CD4-positive, CD25-positive, alpha-beta regulatory T cell (primary cell): ENCODE measurements at regions not wholly inside any gene's neighbourhood (a gene's known extent, or its start where the extent isn't known, plus 50 kb on each side); places are given as distances from the start of the nearest gene placed in this dataset.
"Not testable (repeated sequence)": the region's sequence is repeated elsewhere in the genome, so short reads cannot be mapped to it uniquely, and the experiment has no call there.

Experiments used
- ATAC-seq, 2 donors: fragments of 150-1000 bp; cut with Tn5 transposase; one replicate each; pipeline ENCODE4 v1.10.0; 2021; ENCODE audit warnings: low read depth in 2 of 2, moderate number of reproducible peaks in 2 of 2, moderate library complexity in 1 of 2
- DNase-seq, 3 donors: peaks; one replicate each; pipeline versions ENCODE4 v3.0.0 to v3.0.0-alpha.2; 2012 to 2022; ENCODE audit warnings: mixed read lengths in 1 of 3
- H3K27ac ChIP-seq: one replicate; pipeline ENCODE4 v1.7.0; 2013; ENCODE audit warnings: mild to moderate bottlenecking, low read length; ENCODE audit not compliant: insufficient read depth, poor library complexity, severe bottlenecking
- H3K27me3 ChIP-seq: one replicate; pipeline ENCODE4 v1.7.0; 2013; ENCODE audit warnings: low read length; ENCODE audit not compliant: control insufficient read depth, insufficient read depth
- H3K36me3 ChIP-seq: one replicate; pipeline ENCODE4 v1.7.0; 2013; ENCODE audit warnings: mild to moderate bottlenecking, low read length, moderate library complexity; ENCODE audit not compliant: control insufficient read depth, insufficient read depth
- H3K4me1 ChIP-seq: 2 replicates; pipeline ENCODE4 v1.7.0; 2013; ENCODE audit warnings: mild to moderate bottlenecking, low read length; ENCODE audit not compliant: insufficient read depth, control insufficient read depth, poor library complexity, severe bottlenecking
- H3K4me3 ChIP-seq: one replicate; pipeline ENCODE4 v1.7.0; 2013; ENCODE audit warnings: low read depth, mild to moderate bottlenecking, low read length, moderate library complexity
- H3K9me3 ChIP-seq, 2 experiments: 1 replicate in 1 of 2; 2 replicates in 1 of 2; pipeline ENCODE4 v1.7.0; 2013; ENCODE audit warnings: low read length in 2 of 2, mild to moderate bottlenecking in 1 of 2, moderate library complexity in 1 of 2; ENCODE audit not compliant: control insufficient read depth in 2 of 2
- H3K27ac Mint-ChIP-seq, 3 donors: one replicate each; pipeline ENCODE4 v1.8.0; 2020 to 2022; ENCODE audit warnings: mild to moderate bottlenecking in 3 of 3, mixed read lengths in 3 of 3, moderate library complexity in 2 of 3
- H3K27me3 Mint-ChIP-seq: one replicate; pipeline ENCODE4 v1.8.0; 2022; ENCODE audit warnings: mild to moderate bottlenecking, mixed read lengths
- H3K36me3 Mint-ChIP-seq: one replicate; pipeline ENCODE4 v1.8.0; 2020; ENCODE audit warnings: mixed read lengths
- H3K4me1 Mint-ChIP-seq, 4 donors: one replicate each; pipeline ENCODE4 v1.8.0; 2020 to 2022; ENCODE audit warnings: mixed read lengths in 4 of 4, mild to moderate bottlenecking in 1 of 4
- H3K4me3 Mint-ChIP-seq, 4 donors: one replicate each; pipeline ENCODE4 v1.8.0; 2020 to 2022; ENCODE audit warnings: mild to moderate bottlenecking in 4 of 4, mixed read lengths in 4 of 4, moderate library complexity in 3 of 4
- H3K9me3 Mint-ChIP-seq, 7 donors: one replicate each; pipeline ENCODE4 v1.8.0; 2020 to 2022; ENCODE audit warnings: mixed read lengths in 7 of 7, mild to moderate bottlenecking in 3 of 7, moderate library complexity in 2 of 7

DNA sequence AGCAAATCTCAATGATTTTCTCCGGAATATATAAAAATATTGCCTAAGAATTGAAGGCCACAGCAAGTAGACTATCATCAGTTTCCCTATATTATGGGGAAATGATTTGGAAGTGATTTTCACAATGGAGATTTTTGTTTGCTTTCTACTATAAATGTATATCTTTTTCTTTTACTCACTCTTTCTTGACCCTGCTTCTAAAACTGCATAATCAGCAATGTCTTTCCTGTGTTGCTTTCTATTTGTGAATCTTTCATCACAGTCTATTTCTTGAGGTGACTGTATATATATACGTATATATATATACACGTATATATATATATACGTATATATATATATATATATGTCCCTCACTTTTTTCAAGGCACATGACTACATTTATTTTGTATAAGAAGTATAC, 622.6 kb downstream of the DTWD2 start:
- Histone ChIP-seq H3K9me3 (no peaks in the 10 kb centered on the region), H3K36me3 (no peaks in the 10 kb centered on the region), H3K27me3 (no peaks in the 10 kb centered on the region), H3K4me3 (no peak overlapping the region), H3K27ac (no peak overlapping the region), H3K4me1 (no peaks in the 10 kb centered on the region)
- DNase-seq = no peak
- Mint-ChIP-seq H3K4me3 (no peak overlapping the region), H3K27me3 (no peaks in the 10 kb centered on the region), H3K36me3 (no peaks in the 10 kb centered on the region), H3K4me1 (no peaks in the 10 kb centered on the region), H3K9me3 (peaks cover 0 to 4% (median 2%) of the 10 kb centered on the region in 7 donors), H3K27ac (no peak overlapping the region)
- no peak for ATAC-seq

DNA sequence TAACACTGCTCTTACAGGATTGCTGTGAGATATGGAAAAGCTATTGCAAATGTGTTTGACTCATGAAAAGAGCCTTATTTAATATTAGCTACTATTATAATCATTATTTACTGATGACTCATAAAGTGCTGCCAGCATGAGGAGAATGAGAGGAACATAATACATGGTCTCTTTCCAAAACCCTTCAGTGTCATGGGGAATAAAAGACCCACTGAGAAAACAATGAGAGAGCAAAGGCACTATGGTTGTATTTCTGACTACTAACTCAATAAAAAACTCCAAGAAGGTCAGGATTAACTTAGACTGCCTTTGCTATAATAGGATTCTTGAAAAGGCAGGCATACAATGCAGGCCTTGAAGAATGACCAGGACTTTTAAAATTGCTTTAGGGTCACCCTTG, 633.5 kb downstream of the DTWD2 start:
- no peaks in the 10 kb centered on the region for H3K36me3 Mint-ChIP-seq
- DNase-seq = no peak
- Histone ChIP-seq H3K27ac (no peak overlapping the region), H3K36me3 (no peaks in the 10 kb centered on the region), H3K9me3 (no peaks in the 10 kb centered on the region), H3K4me3 (no peak overlapping the region), H3K4me1 (no peaks in the 10 kb centered on the region), H3K27me3 (no peaks in the 10 kb centered on the region)
- no peaks in the 10 kb centered on the region for H3K27me3 Mint-ChIP-seq
- no peak overlapping the region for H3K27ac Mint-ChIP-seq
- no peak for ATAC-seq
- H3K4me3 Mint-ChIP-seq = no peak overlapping the region
- no peaks in the 10 kb centered on the region for H3K4me1 Mint-ChIP-seq
- H3K9me3 Mint-ChIP-seq = peaks cover 0 to 3% (median 3%) of the 10 kb centered on the region in 7 donors

DNA sequence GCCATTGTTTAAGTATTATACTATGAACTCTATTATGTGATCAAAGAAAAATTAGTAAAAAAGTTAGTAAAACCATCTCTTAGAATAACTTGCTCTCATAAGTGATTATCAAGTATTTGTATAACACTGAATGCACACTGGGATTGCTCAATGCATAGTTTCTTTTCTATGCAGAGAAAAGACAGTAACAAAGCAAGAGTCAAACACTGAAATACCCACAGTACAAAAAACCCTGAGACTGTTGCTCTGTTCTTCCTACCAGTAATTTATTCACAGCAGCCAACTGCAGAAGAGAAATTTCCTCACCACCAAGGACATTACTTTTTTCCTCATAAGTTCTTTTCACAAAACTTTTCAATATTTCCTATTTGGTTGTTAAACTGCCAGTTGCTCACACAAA, 634.4 kb downstream of the DTWD2 start:
- Mint-ChIP-seq H3K27ac (no peak overlapping the region), H3K9me3 (peaks cover 0 to 4% (median 3%) of the 10 kb centered on the region in 7 donors), H3K4me1 (no peaks in the 10 kb centered on the region), H3K4me3 (no peak overlapping the region), H3K27me3 (no peaks in the 10 kb centered on the region), H3K36me3 (no peaks in the 10 kb centered on the region)
- Histone ChIP-seq H3K27me3 (no peaks in the 10 kb centered on the region), H3K9me3 (no peaks in the 10 kb centered on the region), H3K4me3 (no peak overlapping the region), H3K4me1 (no peaks in the 10 kb centered on the region), H3K36me3 (no peaks in the 10 kb centered on the region), H3K27ac (no peak overlapping the region)
- no peak for ATAC-seq
- no peak for DNase-seq

DNA sequence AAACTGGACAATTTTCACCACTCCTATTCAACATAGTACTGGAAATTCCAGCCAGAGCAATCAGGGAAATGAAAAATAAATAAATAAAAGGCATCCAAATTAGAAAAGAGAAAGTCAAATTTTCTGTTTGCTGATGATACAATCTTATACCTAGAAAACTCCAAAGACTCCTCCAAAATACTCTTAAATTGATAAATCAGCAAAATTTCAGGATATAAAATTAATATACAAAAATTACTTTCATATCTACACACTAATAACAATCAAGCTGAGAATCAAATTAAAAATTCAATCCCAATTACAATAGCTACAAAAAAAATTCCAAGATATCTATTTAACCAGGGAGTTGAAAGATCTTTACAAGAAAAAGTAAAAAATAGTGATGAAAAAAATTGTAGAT, 651.9 kb downstream of the DTWD2 start:
- peaks cover 0 to 18% (median 5%) of the 10 kb centered on the region in 7 donors for H3K9me3 Mint-ChIP-seq
- Histone ChIP-seq H3K4me1 (no peaks in the 10 kb centered on the region), H3K27ac (no peak overlapping the region), H3K36me3 (no peaks in the 10 kb centered on the region), H3K27me3 (no peaks in the 10 kb centered on the region), H3K9me3 (no peaks in the 10 kb centered on the region), H3K4me3 (no peak overlapping the region)
- no peaks in the 10 kb centered on the region for H3K27me3 Mint-ChIP-seq
- H3K27ac Mint-ChIP-seq = no peak overlapping the region
- ATAC-seq (no peak), DNase-seq (no peak)
- H3K4me3 Mint-ChIP-seq = no peak overlapping the region
- no peaks in the 10 kb centered on the region for H3K36me3 Mint-ChIP-seq
- no peaks in the 10 kb centered on the region for H3K4me1 Mint-ChIP-seq

DNA sequence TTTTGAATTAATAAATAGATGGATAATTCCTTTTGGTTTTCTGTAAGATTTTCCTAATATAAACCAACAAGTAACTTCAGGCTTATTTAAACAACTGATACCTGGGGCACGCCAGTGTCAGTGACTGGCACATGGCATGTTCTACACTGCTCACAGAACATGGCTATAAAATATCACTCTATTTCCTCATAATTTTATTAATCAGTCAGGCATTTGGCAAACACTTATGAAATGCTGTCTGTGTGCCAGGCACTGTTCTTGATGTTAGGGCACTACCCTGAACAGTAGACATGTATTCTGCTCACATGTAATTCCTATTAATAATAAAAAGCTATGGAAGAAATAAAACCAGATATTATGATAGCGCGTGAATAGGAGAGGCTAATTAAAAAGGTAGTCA, 661.0 kb downstream of the DTWD2 start:
- ATAC-seq (no peak), DNase-seq (no peak)
- peaks cover 1 to 12% (median 4%) of the 10 kb centered on the region in 7 donors for H3K9me3 Mint-ChIP-seq
- Histone ChIP-seq H3K27ac (no peak overlapping the region), H3K9me3 (peaks cover 0 to 4% of the 10 kb centered on the region in 2 experiments), H3K4me3 (no peak overlapping the region), H3K36me3 (no peaks in the 10 kb centered on the region), H3K4me1 (no peaks in the 10 kb centered on the region), H3K27me3 (no peaks in the 10 kb centered on the region)
- H3K4me3 Mint-ChIP-seq = no peak overlapping the region
- H3K4me1 Mint-ChIP-seq = no peaks in the 10 kb centered on the region
- no peaks in the 10 kb centered on the region for H3K27me3 Mint-ChIP-seq
- H3K27ac Mint-ChIP-seq = no peak overlapping the region
- H3K36me3 Mint-ChIP-seq = no peaks in the 10 kb centered on the region

DNA sequence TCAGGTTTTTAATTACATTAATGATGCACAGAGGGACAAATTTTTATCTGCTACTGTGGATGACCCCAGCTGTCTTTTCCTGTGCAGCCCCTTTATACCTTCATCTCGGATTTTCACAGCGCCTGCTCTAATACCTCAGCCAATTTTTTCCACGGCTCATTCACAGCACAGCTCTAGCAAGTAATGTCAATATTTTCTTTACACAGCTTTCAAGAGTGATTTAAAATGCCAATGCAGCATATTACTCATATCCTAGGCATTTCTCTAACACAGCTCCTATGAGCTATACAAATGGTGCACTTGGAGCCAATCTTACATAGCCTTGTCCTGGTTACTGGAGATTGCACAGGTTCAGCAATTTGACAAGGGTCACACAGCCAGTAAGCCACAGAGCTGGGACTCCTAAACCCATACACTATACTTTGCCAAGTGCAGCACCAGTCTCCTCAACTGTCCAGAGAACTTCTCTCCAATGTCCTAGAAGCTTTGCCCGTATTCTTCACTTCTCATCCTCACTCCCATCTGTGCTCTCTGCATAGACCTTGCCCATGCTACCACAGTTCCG, 661.8 kb downstream of the DTWD2 start:
- Mint-ChIP-seq H3K36me3 (no peaks in the 10 kb centered on the region), H3K4me1 (no peaks in the 10 kb centered on the region), H3K27me3 (no peaks in the 10 kb centered on the region), H3K9me3 (peaks cover 4 to 13% (median 9%) of the 10 kb centered on the region in 7 donors), H3K4me3 (no peak overlapping the region), H3K27ac (no peak overlapping the region)
- H3K9me3 ChIP-seq = peaks cover 0 to 6% of the 10 kb centered on the region in 2 experiments
- no peak for ATAC-seq
- H3K36me3 ChIP-seq = no peaks in the 10 kb centered on the region
- no peaks in the 10 kb centered on the region for H3K4me1 ChIP-seq
- no peak overlapping the region for H3K4me3 ChIP-seq
- DNase-seq = no peak
- H3K27me3 ChIP-seq = no peaks in the 10 kb centered on the region
- H3K27ac ChIP-seq = no peak overlapping the region

DNA sequence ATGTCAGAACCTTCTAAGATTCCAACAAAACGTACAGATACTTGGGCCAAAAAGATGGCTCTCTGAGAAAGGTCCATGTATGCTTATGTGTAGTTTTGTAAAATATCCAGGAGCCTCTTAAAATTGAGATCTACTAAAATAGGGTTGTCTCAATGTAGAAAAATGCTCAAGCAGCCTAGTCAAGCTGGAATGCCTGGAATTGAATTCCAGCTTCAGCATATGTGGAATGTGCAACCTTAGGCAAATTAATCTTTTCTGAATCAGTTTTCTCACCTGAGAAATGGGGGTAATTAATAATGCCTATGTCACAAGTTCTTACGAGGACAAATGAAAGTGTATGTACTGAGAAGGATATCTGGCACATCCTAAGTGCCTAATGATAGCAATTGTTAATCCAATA, 662.4 kb downstream of the DTWD2 start:
- ATAC-seq (no peak), DNase-seq (no peak)
- H3K36me3 ChIP-seq = no peaks in the 10 kb centered on the region
- H3K27ac ChIP-seq = no peak overlapping the region
- Mint-ChIP-seq H3K9me3 (peaks cover 4 to 14% (median 9%) of the 10 kb centered on the region in 7 donors), H3K4me1 (no peaks in the 10 kb centered on the region), H3K4me3 (no peak overlapping the region), H3K36me3 (no peaks in the 10 kb centered on the region), H3K27me3 (no peaks in the 10 kb centered on the region), H3K27ac (no peak overlapping the region)
- H3K4me1 ChIP-seq = no peaks in the 10 kb centered on the region
- H3K4me3 ChIP-seq = no peak overlapping the region
- H3K27me3 ChIP-seq = no peaks in the 10 kb centered on the region
- H3K9me3 ChIP-seq = peaks cover 0 to 6% of the 10 kb centered on the region in 2 experiments

DNA sequence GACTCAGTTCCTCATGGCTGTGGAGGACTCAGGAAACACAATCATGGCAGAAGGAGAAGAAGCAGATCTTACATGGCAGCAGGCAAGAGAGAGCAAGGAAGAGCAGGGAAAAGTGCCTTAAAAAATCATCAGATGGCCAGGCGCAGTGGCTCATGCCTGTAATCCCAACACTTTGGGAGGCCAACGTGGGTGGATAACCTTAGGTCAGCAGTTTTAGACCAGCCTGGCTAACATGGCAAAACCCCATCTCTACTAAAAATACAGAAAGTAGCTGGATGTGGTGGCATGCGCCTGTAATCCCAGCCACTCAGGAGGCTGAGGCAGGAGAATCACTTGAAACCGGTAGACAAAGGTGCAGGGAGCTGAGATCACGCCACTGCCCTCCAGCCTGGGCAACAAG, 664.6 kb downstream of the DTWD2 start:
- not testable (repeated sequence) for H3K4me3 Mint-ChIP-seq, H3K36me3 Mint-ChIP-seq, H3K4me3 ChIP-seq, H3K9me3 ChIP-seq, H3K27ac ChIP-seq, H3K36me3 ChIP-seq, DNase-seq, H3K4me1 ChIP-seq, H3K27me3 ChIP-seq, ATAC-seq, H3K4me1 Mint-ChIP-seq, H3K27me3 Mint-ChIP-seq, H3K27ac Mint-ChIP-seq
- peaks cover 6 to 18% (median 9%) of the 10 kb centered on the region in 7 donors for H3K9me3 Mint-ChIP-seq
